Karpas-422 (cell line): ENCODE measurements at regions not wholly inside any gene's neighbourhood (a gene's known extent, or its start where the extent isn't known, plus 50 kb on each side); places are given as distances from the start of the nearest gene placed in this dataset.

ENCODE experiments used
- DNase-seq: peaks from one replicate; pipeline ENCODE4 v3.0.0-alpha.2; 2015
- H2AFZ ChIP-seq: fragments of 200-600 bp; sonication (generic); 2 replicates; pipeline ENCODE4 v1.6.1; 2014; ENCODE audit warnings: antibody characterized with exemption, low read length, mixed read lengths
- H3K27ac ChIP-seq: fragments of 200-600 bp; sonication (generic); 2 replicates; pipeline ENCODE4 v1.5.1; 2014; ENCODE audit warnings: mild to moderate bottlenecking, low read length, moderate library complexity
- H3K27me3 ChIP-seq: fragments of 200-600 bp; sonication (generic); 2 replicates; pipeline ENCODE4 v1.6.1; 2014; ENCODE audit warnings: low read length, mixed read lengths
- H3K36me3 ChIP-seq: fragments of 200-600 bp; sonication (generic); 2 replicates; pipeline ENCODE4 v1.6.1; 2014; ENCODE audit warnings: low read length, mixed read lengths; ENCODE audit not compliant: insufficient read depth
- H3K4me1 ChIP-seq: fragments of 200-600 bp; sonication (generic); 2 replicates; pipeline ENCODE4 v1.6.1; 2014; ENCODE audit warnings: mild to moderate bottlenecking, low read length, mixed read lengths
- H3K4me2 ChIP-seq: fragments of 200-600 bp; sonication (generic); 2 replicates; pipeline ENCODE4 v1.6.1; 2014; ENCODE audit warnings: low read length, low read depth, mild to moderate bottlenecking; ENCODE audit not compliant: poor library complexity, severe bottlenecking
- H3K4me3 ChIP-seq: fragments of 200-600 bp; sonication (generic); 2 replicates; pipeline ENCODE4 v1.5.1; 2014; ENCODE audit warnings: mild to moderate bottlenecking, antibody characterized with exemption, low read length, mixed read lengths
- H3K79me2 ChIP-seq: fragments of 200-600 bp; sonication (generic); 2 replicates; pipeline ENCODE4 v1.6.1; 2014; ENCODE audit warnings: mild to moderate bottlenecking, low read length, mixed read lengths
- H3K9ac ChIP-seq: fragments of 200-600 bp; sonication (generic); 2 replicates; pipeline ENCODE4 v1.6.0; 2014; ENCODE audit warnings: low read length
- H3K9me2 ChIP-seq: fragments of 200-600 bp; sonication (generic), shearing (Covaris generic); replicated peaks from 2 replicates; pipeline ENCODE4 v1.6.0; 2014; ENCODE audit warnings: mild to moderate bottlenecking, low read length, moderate library complexity; ENCODE audit not compliant: insufficient read depth
- H3K9me3 ChIP-seq: fragments of 300-700, 200-600 bp; sonication (generic); 2 replicates; pipeline ENCODE4 v1.6.1; 2014; ENCODE audit warnings: low read length, mixed read lengths
- H4K20me1 ChIP-seq: fragments of 200-600 bp; sonication (generic); 2 replicates; pipeline ENCODE4 v1.6.1; 2014; ENCODE audit warnings: mild to moderate bottlenecking, antibody characterized with exemption, low read length, low read depth; ENCODE audit not compliant: insufficient read depth

DNA sequence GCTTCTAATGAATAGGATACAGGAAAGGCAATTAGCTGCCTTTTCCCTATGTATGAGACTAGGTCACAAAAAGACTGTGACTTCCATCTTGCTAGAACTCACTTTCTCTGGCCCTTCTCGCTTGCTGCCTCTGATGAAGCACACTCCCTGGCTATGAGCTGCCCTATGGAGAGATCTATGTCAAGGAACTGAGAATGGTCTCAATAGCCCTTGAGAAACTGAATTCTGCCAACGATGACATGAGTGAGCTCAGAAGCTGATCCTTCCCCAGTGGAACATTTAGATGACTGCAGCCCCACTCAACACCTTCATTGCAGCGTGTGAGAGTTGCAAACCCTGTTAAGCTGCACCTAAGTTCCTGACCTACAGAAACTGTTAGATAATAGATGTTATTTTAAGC lies 309.8 kb downstream of the COG6 start:
- no peaks in the 10 kb centered on the region for H3K4me1 ChIP-seq
- no peaks in the 10 kb centered on the region for H3K79me2 ChIP-seq
- H3K9me2 ChIP-seq, result no peaks in the 10 kb centered on the region
- no peaks in the 10 kb centered on the region for H4K20me1 ChIP-seq
- no peak overlapping the region for H3K4me3 ChIP-seq
- H3K9me3 ChIP-seq, result no peaks in the 10 kb centered on the region
- H3K4me2 ChIP-seq, result no peak overlapping the region
- no peak overlapping the region for H3K9ac ChIP-seq
- no peaks in the 10 kb centered on the region for H3K27me3 ChIP-seq
- H3K27ac ChIP-seq, result no peak overlapping the region
- no peaks in the 10 kb centered on the region for H3K36me3 ChIP-seq
- H2AFZ ChIP-seq, result no peak overlapping the region
- DNase-seq, result no peak

DNA sequence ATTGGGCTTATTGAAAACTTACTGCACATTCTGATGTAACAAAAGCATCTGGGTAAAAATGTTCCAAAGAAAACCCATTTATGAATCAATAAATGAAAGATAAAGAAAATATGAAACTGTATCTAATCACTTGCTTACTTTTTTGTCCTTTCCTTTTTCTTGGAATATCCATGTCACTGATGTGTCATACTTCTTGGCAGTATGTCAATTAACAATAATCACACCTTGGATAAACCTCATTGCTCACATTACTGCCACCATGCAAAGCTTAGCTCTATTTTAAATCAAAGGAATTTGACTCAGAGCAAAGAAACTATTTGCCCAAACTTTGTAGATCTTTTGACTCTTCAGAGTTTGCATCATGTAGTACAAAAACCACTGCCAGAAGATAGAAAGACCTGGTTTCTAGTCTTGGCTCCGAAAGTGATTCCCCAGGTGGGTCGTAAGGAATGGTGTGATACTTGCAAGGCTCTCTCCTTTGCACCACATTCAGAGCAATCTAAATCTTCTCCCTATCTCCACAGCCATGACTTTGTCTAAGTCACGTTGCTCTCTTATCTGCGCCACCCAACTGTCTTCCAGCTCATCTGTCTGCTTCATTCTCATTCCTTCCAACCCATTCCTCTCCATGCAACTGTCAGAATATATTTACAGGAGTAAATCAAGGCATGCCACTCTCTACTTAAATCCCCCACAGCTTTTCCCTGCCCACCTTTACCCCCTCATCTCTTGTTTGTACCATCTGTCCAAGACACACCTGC lies 311.9 kb downstream of the COG6 start:
- no peak overlapping the region for H2AFZ ChIP-seq
- no peaks in the 10 kb centered on the region for H3K79me2 ChIP-seq
- H3K27me3 ChIP-seq, result no peaks in the 10 kb centered on the region
- H3K27ac ChIP-seq, result no peak overlapping the region
- H3K4me3 ChIP-seq, result no peak overlapping the region
- no peaks in the 10 kb centered on the region for H3K9me3 ChIP-seq
- H3K4me2 ChIP-seq, result no peak overlapping the region
- no peaks in the 10 kb centered on the region for H3K36me3 ChIP-seq
- H3K4me1 ChIP-seq, result no peaks in the 10 kb centered on the region
- no peaks in the 10 kb centered on the region for H4K20me1 ChIP-seq
- H3K9me2 ChIP-seq, result no peaks in the 10 kb centered on the region
- DNase-seq, result no peak
- H3K9ac ChIP-seq, result no peak overlapping the region

- no peaks in the 10 kb centered on the region for H3K79me2 ChIP-seq
- no peak for DNase-seq
- no peak overlapping the region for H3K4me2 ChIP-seq
- no peak overlapping the region for H2AFZ ChIP-seq
- no peaks in the 10 kb centered on the region for H3K27me3 ChIP-seq
- no peak overlapping the region for H3K9ac ChIP-seq
- H3K4me3 ChIP-seq, result no peak overlapping the region
- no peaks in the 10 kb centered on the region for H3K4me1 ChIP-seq
- H3K36me3 ChIP-seq, result no peaks in the 10 kb centered on the region
- H3K27ac ChIP-seq, result no peak overlapping the region
- H3K9me3 ChIP-seq, result no peaks in the 10 kb centered on the region
- H4K20me1 ChIP-seq, result no peaks in the 10 kb centered on the region
- H3K9me2 ChIP-seq, result no peaks in the 10 kb centered on the region
Measured at GRCh38 chr13:39968646-39969475, 313.4 kb downstream of the COG6 start.

GRCh38 chr13:39970177-39970846 lies 314.9 kb downstream of the COG6 start:
- Histone ChIP-seq H3K27me3 (no peaks in the 10 kb centered on the region), H3K4me1 (no peaks in the 10 kb centered on the region), H2AFZ (no peak overlapping the region), H3K4me2 (no peak overlapping the region), H3K27ac (no peak overlapping the region), H3K4me3 (no peak overlapping the region), H3K9me2 (no peaks in the 10 kb centered on the region), H3K9me3 (no peaks in the 10 kb centered on the region), H3K36me3 (no peaks in the 10 kb centered on the region), H3K79me2 (no peaks in the 10 kb centered on the region), H4K20me1 (no peaks in the 10 kb centered on the region), H3K9ac (no peak overlapping the region)
- no peak for DNase-seq

DNA sequence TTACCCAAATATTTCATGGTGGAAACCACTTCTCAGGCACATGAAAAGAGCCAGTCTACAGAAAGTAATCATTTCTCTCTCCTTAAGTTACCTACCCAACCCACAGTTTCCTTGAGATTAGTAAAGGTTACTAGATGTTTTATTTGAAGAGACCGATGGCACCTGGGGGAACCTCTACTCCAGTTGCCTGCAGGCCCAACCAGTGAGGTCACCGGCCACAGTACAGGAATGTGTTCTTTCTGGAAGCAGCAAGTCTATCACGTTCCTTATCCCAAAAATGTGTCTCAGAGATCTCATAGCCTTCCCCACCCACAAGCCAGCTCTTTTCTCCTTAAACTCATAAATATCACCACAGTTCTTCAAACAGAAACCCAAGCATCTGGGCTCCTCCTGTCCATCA lies 316.1 kb downstream of the COG6 start:
- H3K79me2 ChIP-seq, result no peaks in the 10 kb centered on the region
- no peak overlapping the region for H3K9ac ChIP-seq
- no peaks in the 10 kb centered on the region for H3K4me1 ChIP-seq
- no peak for DNase-seq
- no peak overlapping the region for H3K4me2 ChIP-seq
- H3K36me3 ChIP-seq, result no peaks in the 10 kb centered on the region
- no peaks in the 10 kb centered on the region for H3K9me2 ChIP-seq
- no peak overlapping the region for H2AFZ ChIP-seq
- H3K27ac ChIP-seq, result no peak overlapping the region
- no peak overlapping the region for H3K4me3 ChIP-seq
- no peaks in the 10 kb centered on the region for H3K9me3 ChIP-seq
- no peaks in the 10 kb centered on the region for H4K20me1 ChIP-seq
- no peaks in the 10 kb centered on the region for H3K27me3 ChIP-seq

DNA sequence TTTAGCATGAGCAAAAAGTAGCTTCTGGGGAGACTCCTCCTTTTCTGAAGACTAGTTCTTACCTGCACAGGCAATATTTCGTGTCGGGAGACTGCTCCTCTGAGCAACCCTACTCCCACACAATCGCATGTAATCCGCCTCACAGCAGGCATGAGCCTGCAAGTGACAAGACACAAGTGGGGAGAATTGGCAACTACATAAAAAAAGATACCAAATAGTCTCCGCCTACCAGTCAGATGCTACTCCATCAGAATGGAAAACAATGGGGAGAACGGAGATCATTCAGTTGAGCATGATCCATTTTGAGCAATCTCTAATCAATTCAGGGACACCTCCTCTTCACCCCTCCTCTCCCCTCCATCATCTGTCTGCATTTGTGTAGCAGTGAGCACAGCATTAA lies 321.0 kb downstream of the COG6 start:
- no peaks in the 10 kb centered on the region for H3K79me2 ChIP-seq
- no peaks in the 10 kb centered on the region for H3K4me1 ChIP-seq
- no peaks in the 10 kb centered on the region for H3K36me3 ChIP-seq
- no peak for DNase-seq
- H3K4me2 ChIP-seq, result no peak overlapping the region
- H3K27ac ChIP-seq, result no peak overlapping the region
- no peaks in the 10 kb centered on the region for H3K9me2 ChIP-seq
- H3K27me3 ChIP-seq, result no peaks in the 10 kb centered on the region
- H3K9me3 ChIP-seq, result no peaks in the 10 kb centered on the region
- no peaks in the 10 kb centered on the region for H4K20me1 ChIP-seq
- H3K4me3 ChIP-seq, result no peak overlapping the region
- H2AFZ ChIP-seq, result no peak overlapping the region
- no peak overlapping the region for H3K9ac ChIP-seq

- no peak overlapping the region for H2AFZ ChIP-seq
- no peaks in the 10 kb centered on the region for H4K20me1 ChIP-seq
- H3K4me1 ChIP-seq, result no peaks in the 10 kb centered on the region
- DNase-seq, result no peak
- no peaks in the 10 kb centered on the region for H3K27me3 ChIP-seq
- no peak overlapping the region for H3K4me2 ChIP-seq
- no peak overlapping the region for H3K27ac ChIP-seq
- H3K9me3 ChIP-seq, result no peaks in the 10 kb centered on the region
- no peak overlapping the region for H3K4me3 ChIP-seq
- H3K9me2 ChIP-seq, result no peaks in the 10 kb centered on the region
- H3K79me2 ChIP-seq, result no peaks in the 10 kb centered on the region
- no peaks in the 10 kb centered on the region for H3K36me3 ChIP-seq
- no peak overlapping the region for H3K9ac ChIP-seq
Measured at GRCh38 chr13:39981056-39981455, 325.6 kb downstream of the COG6 start.

GRCh38 chr13:39982745-39983144 lies 327.3 kb downstream of the COG6 start:
- Histone ChIP-seq H3K4me3 (no peak overlapping the region), H3K79me2 (no peaks in the 10 kb centered on the region), H3K27me3 (peaks cover under 1% of the 10 kb centered on the region; the same call in 1 of the 2 replicates), H3K27ac (no peak overlapping the region), H3K4me1 (no peaks in the 10 kb centered on the region), H2AFZ (no peak overlapping the region), H3K9me3 (no peaks in the 10 kb centered on the region), H3K4me2 (no peak overlapping the region), H4K20me1 (no peaks in the 10 kb centered on the region), H3K9me2 (no peaks in the 10 kb centered on the region), H3K36me3 (no peaks in the 10 kb centered on the region), H3K9ac (no peak overlapping the region)
- no peak for DNase-seq
